GM12878 (cell line): ENCODE measurements at regions not wholly inside any gene's neighbourhood (a gene's known extent, or its start where the extent isn't known, plus 50 kb on each side); places are given as distances from the start of the nearest gene placed in this dataset.

Experiments
- ATAC-seq: fragments of 200-7000 bp; cut with Tn5 transposase; 3 replicates; pipeline ENCODE4 v1.9.1; 2020; ENCODE audit warnings: mild to moderate bottlenecking, moderate library complexity
- BruUV-seq: library from RNA; stranded (reverse); fragments of 400-500 nt; replicated peaks from 2 replicates; lab custom pipeline; 2021; lab: Mats Ljungman, UMichigan
- CTCF ChIA-PET: fragments of 300-600 bp; sonication (Branson Sonifier 250); formaldehyde crosslinking; extraction: SDS; loops from one replicate; lab custom pipeline; 2021; ENCODE audit warnings: inconsistent platforms; lab: Yijun Ruan, JAX
- POLR2A ChIA-PET: fragments of 350-600 bp; formaldehyde crosslinking; extraction: SDS; loops from one replicate; lab custom pipeline; 2021; ENCODE audit warnings: inconsistent platforms; lab: Charles Lee
- RAD21 ChIA-PET: fragments of 300-600 bp; sonication (Branson Sonifier 250); formaldehyde crosslinking; loops from one replicate; lab custom pipeline; 2023; ENCODE audit warnings: antibody characterized with exemption; ENCODE audit not compliant: unreplicated experiment; lab: Charles Lee
- SMC1A ChIA-PET: fragments of 300-600 bp; sonication (Branson Sonifier 250); formaldehyde crosslinking; loops from one replicate; lab custom pipeline; 2023; ENCODE audit not compliant: unreplicated experiment, uncharacterized antibody; lab: Charles Lee
- DNase-seq: peaks from one replicate; pipeline ENCODE4 v3.0.0-alpha.2; 2011; ENCODE audit warnings: low read depth, low spot score
- FAIRE-seq: peaks from 3 replicates; lab custom pipeline; 2011; peaks lifted over from hg19 to GRCh38; lab: Jason Lieb, UNC
- H2AFZ ChIP-seq: 2 replicates; pipeline ENCODE4 v1.6.0; 2011; ENCODE audit warnings: low read depth, low read length, control low read depth; ENCODE audit not compliant: control insufficient read depth
- H3K27ac ChIP-seq: 2 replicates; pipeline ENCODE4 v1.5.1; 2011; ENCODE audit warnings: control low read depth; ENCODE audit not compliant: control insufficient read depth, insufficient read depth
- H3K27me3 ChIP-seq, 2 experiments: replicated peaks in 1 of 2; 2 replicates each; pipeline versions ENCODE4 v1.6.0 to v1.6.1; 2011; ENCODE audit warnings: low read length in 1 of 2; ENCODE audit not compliant: control insufficient read depth in 2 of 2, insufficient read depth in 2 of 2
- H3K36me3 ChIP-seq, 2 experiments: 2 replicates each; pipeline ENCODE4 v1.5.1; 2011; ENCODE audit warnings: low read length in 1 of 2; ENCODE audit not compliant: control insufficient read depth in 2 of 2, insufficient read depth in 2 of 2
- H3K4me1 ChIP-seq: 2 replicates; pipeline ENCODE4 v1.6.1; 2011; ENCODE audit warnings: mild to moderate bottlenecking, low read length, moderate library complexity, mixed read lengths; ENCODE audit not compliant: control insufficient read depth, insufficient read depth
- H3K4me2 ChIP-seq: 2 replicates; pipeline ENCODE4 v1.6.0; 2011; ENCODE audit warnings: control low read depth; ENCODE audit not compliant: control insufficient read depth, insufficient read depth
- H3K4me3 ChIP-seq: fragments of 200-600 bp; sonication (generic); 2 replicates; pipeline ENCODE4 v1.5.1; 2016
- H3K79me2 ChIP-seq: 2 replicates; pipeline ENCODE4 v1.6.0; 2011; ENCODE audit warnings: low read length; ENCODE audit not compliant: control insufficient read depth, insufficient read depth
- H3K9ac ChIP-seq: 2 replicates; pipeline ENCODE4 v1.8.0; 2011; ENCODE audit warnings: low read length, control low read depth, mixed read lengths; ENCODE audit not compliant: control insufficient read depth, insufficient read depth
- H3K9me3 ChIP-seq: replicated peaks from 3 replicates; pipeline ENCODE4 v1.5.1; 2011; ENCODE audit warnings: mild to moderate bottlenecking, low read length; ENCODE audit not compliant: control insufficient read depth, insufficient read depth
- H4K20me1 ChIP-seq: 2 replicates; pipeline ENCODE4 v1.6.0; 2011; ENCODE audit not compliant: control insufficient read depth, insufficient read depth
- ATF3 ChIP-seq: IDR thresholded peaks from 2 replicates; pipeline ENCODE4 v1.6.1; 2011; ENCODE audit warnings: low read depth, mild to moderate bottlenecking, low read length, moderate library complexity, borderline replicate concordance; ENCODE audit errors: extremely low read depth
- BHLHE40 ChIP-seq, 2 experiments: fragments of 450-650 bp in 1 of 2; IDR thresholded peaks; 2 replicates each; pipeline ENCODE4 v1.6.1; 2011 to 2017; ENCODE audit warnings: low read depth in 2 of 2, borderline replicate concordance in 1 of 2, improper control_type of control experiment in 1 of 2, low read length in 1 of 2, mild to moderate bottlenecking in 1 of 2
- CREB1 ChIP-seq: IDR thresholded peaks from 2 replicates; pipeline ENCODE4 v1.6.1; 2012; ENCODE audit warnings: low read depth, mild to moderate bottlenecking, inconsistent platforms
- EGR1 ChIP-seq, 2 experiments: IDR thresholded peaks; 1 replicate in 1 of 2; 2 replicates in 1 of 2; pipeline ENCODE4 v1.6.1; 2011 to 2012; ENCODE audit warnings: low read depth in 2 of 2, low read length in 2 of 2, borderline replicate concordance in 1 of 2, mild to moderate bottlenecking in 1 of 2, moderate library complexity in 1 of 2
- EZH2 ChIP-seq: IDR thresholded peaks from 2 replicates; pipeline ENCODE4 v1.6.1; 2012; ENCODE audit warnings: low read depth, mild to moderate bottlenecking, control low read depth, inconsistent platforms, low read length, borderline replicate concordance; ENCODE audit not compliant: control insufficient read depth
- JUNB ChIP-seq: IDR thresholded peaks from 2 replicates; pipeline ENCODE4 v1.6.1; 2016; ENCODE audit warnings: antibody characterized with exemption, mild to moderate bottlenecking
- KAT2A ChIP-seq: conservative IDR thresholded peaks from 2 replicates; pipeline ENCODE4 v1.6.1; 2011; ENCODE audit warnings: low read depth, low read length; ENCODE audit not compliant: control insufficient read depth
- NFYA ChIP-seq: IDR thresholded peaks from 2 replicates; pipeline ENCODE4 v1.6.1; 2011; ENCODE audit warnings: low read depth, mild to moderate bottlenecking, low read length, improper control_type of control experiment, borderline replicate concordance
- NR2C1 ChIP-seq: fragments of 450-650 bp; IDR thresholded peaks from 2 replicates; pipeline ENCODE4 v1.6.1; 2017; ENCODE audit warnings: antibody characterized with exemption, mild to moderate bottlenecking, moderate library complexity
- PML ChIP-seq: IDR thresholded peaks from 2 replicates; pipeline ENCODE4 v1.6.1; 2012; ENCODE audit warnings: low read length, inconsistent platforms
- POLR2AphosphoS2 ChIP-seq: IDR thresholded peaks from 2 replicates; pipeline ENCODE4 v1.6.1; 2011; ENCODE audit warnings: low read depth, mild to moderate bottlenecking, low read length, improper control_type of control experiment, moderate library complexity
- SMARCA5 ChIP-seq: fragments of 450-650 bp; IDR thresholded peaks from 2 replicates; pipeline ENCODE4 v1.6.1; 2017; ENCODE audit warnings: mild to moderate bottlenecking
- SP1 ChIP-seq: IDR thresholded peaks from one replicate; pipeline ENCODE4 v1.6.1; 2011; ENCODE audit warnings: low read depth, low read length
- WRNIP1 ChIP-seq: IDR thresholded peaks from 2 replicates; pipeline ENCODE4 v1.6.1; 2011; ENCODE audit warnings: low read depth, low read length, improper control_type of control experiment, borderline replicate concordance
- ZBTB11 ChIP-seq: fragments of 450-650 bp; formaldehyde crosslinking; IDR thresholded peaks from 2 replicates; pipeline ENCODE4 v1.5.0; 2022; ENCODE audit warnings: mild to moderate bottlenecking, missing genetic modification characterization
- ZZZ3 ChIP-seq: IDR thresholded peaks from 2 replicates; pipeline ENCODE4 v1.6.1; 2011; ENCODE audit warnings: low read depth; ENCODE audit not compliant: control insufficient read depth, insufficient read length
- WGBS: methylation state at CpG from one replicate; pipeline ENCODE4 v1.1.6; 2016; ENCODE audit warnings: low lambda C conversion rate; ENCODE audit not compliant: insufficient replicate concordance, insufficient coverage; ENCODE audit errors: missing lambda C conversion rate; 5-methylcytosine and 5-hydroxymethylcytosine counted together
- in situ Hi-C: fragments of 300-500 bp; cut with MboI; formaldehyde crosslinking; loops from 9 replicates; pipeline ENCODE4 v1.14.3; 2018; ENCODE audit warnings: mixed read lengths
- intact Hi-C: fragments of 100-400 bp; cut with micrococcal nuclease; formaldehyde crosslinking; loops from one replicate; pipeline ENCODE4 v1.14.2; 2022; ENCODE audit not compliant: unreplicated experiment
- TF ChIP-seq, protein P1 (sequence below): fragments of 450-650 bp; formaldehyde crosslinking; IDR thresholded peaks from 2 replicates; pipeline ENCODE4 v1.4.0; 2022; ENCODE audit warnings: mild to moderate bottlenecking, moderate library complexity

DNA sequence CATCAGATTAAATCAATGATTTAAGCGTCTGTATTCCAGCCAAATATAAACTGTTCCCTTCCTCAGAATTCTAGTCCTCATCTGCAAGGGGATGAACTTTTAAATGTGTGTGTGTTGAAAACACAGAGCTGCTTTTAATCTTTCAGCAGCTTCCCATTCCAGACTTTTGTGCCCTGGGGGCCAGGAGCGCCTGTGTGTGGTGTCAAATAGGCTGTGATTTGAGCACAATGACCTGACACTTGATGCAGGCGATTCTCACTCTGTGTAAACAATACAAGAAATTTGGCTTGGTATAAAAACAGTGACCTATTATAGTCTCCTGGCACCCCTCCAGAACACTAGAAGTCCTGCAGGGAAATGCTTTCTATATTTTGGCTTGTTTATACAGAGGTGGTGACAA is 274.6 kb upstream of the ROPN1 start:
- no peak for FAIRE-seq

More for the DNA sequence above, 274.6 kb upstream of the ROPN1 start:
- no peaks in the 10 kb centered on the region for H3K9me3 ChIP-seq
- CTCF ChIA-PET, result no interaction called here
- no peaks in the 10 kb centered on the region for H3K79me2 ChIP-seq
- in situ Hi-C loops, result no loop called here
- TF ChIP-seq POLR2AphosphoS2 (no peak), SP1 (no peak), SMARCA5 (no peak), NR2C1 (no peak), WRNIP1 (no peak), KAT2A (no peak), ZBTB11 (CRISPR knock-in tag) (no peak), JUNB (no peak), BHLHE40 (IDR thresholded peaks at IDR 0.05; ENCODE audit: borderline replicate concordance in 1 of 2, low read depth in 2 of 2, low read length in 1 of 2) (no peak), EGR1 (IDR thresholded peaks at IDR 0.05; ENCODE audit: borderline replicate concordance in 1 of 2, low read depth in 2 of 2, low read length in 2 of 2) (no peak), ZZZ3 (no peak), EZH2 (no peak), ATF3 (no peak), PML (no peak), NFYA (no peak), CREB1 (no peak)
- TF ChIP-seq, protein P1, sequence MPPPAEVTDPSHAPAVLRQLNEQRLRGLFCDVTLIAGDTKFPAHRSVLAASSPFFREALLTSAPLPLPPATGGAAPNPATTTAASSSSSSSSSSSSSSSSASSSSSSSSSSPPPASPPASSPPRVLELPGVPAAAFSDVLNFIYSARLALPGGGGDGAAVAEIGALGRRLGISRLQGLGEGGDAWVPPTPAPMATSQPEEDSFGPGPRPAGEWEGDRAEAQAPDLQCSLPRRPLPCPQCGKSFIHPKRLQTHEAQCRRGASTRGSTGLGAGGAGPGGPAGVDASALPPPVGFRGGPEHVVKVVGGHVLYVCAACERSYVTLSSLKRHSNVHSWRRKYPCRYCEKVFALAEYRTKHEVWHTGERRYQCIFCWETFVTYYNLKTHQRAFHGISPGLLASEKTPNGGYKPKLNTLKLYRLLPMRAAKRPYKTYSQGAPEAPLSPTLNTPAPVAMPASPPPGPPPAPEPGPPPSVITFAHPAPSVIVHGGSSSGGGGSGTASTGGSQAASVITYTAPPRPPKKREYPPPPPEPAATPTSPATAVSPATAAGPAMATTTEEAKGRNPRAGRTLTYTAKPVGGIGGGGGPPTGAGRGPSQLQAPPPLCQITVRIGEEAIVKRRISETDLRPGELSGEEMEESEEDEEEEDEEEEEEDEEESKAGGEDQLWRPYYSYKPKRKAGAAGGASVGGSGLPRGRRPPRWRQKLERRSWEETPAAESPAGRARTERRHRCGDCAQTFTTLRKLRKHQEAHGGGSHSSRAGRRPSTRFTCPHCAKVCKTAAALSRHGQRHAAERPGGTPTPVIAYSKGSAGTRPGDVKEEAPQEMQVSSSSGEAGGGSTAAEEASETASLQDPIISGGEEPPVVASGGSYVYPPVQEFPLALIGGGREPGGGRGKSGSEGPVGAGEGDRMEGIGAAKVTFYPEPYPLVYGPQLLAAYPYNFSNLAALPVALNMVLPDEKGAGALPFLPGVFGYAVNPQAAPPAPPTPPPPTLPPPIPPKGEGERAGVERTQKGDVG (CRISPR knock-in tag), result no peak
- intact Hi-C loops, result no loop called here
- BruUV-seq, result no TSS peak
- H3K4me3 ChIP-seq, result no peak overlapping the region
- no peak overlapping the region for H3K4me2 ChIP-seq
- H3K4me1 ChIP-seq, result no peaks in the 10 kb centered on the region
- ATAC-seq (no peak), DNase-seq (no peak)
- POLR2A ChIA-PET, result no interaction called here
- WGBS, result 72% methylated on average over 3 of the region's 3 CpGs
- RAD21 ChIA-PET, result no interaction called here
- no peaks in the 10 kb centered on the region; a peak in 1 of 4 replicates for H3K27me3 ChIP-seq
- SMC1A ChIA-PET, result interaction anchor here (1.2 kb wide), 1 partner anchor 11 kb away, joined by 3 read pairs; no protein-coding TSS in a partner anchor
- H3K9ac ChIP-seq, result no peak overlapping the region
- H4K20me1 ChIP-seq, result no peaks in the 10 kb centered on the region
- H3K36me3 ChIP-seq, result no peaks in the 10 kb centered on the region
- H3K27ac ChIP-seq, result no peak overlapping the region
- no peak overlapping the region for H2AFZ ChIP-seq
